GM19467 (cell line): ENCODE measurements at regions not wholly inside any gene's neighbourhood (a gene's known extent, or its start where the extent isn't known, plus 50 kb on each side); places are given as distances from the start of the nearest gene placed in this dataset.
"Not testable (repeated sequence)": the region's sequence is repeated elsewhere in the genome, so short reads cannot be mapped to it uniquely, and the experiment has no call there.

Experiments
- ATAC-seq: cut with Tn5 transposase; IDR thresholded peaks from one replicate; pipeline ENCODE4 v1.9.1; 2021; ENCODE audit warnings: mild to moderate bottlenecking, moderate library complexity; ENCODE audit not compliant: unreplicated experiment

DNA sequence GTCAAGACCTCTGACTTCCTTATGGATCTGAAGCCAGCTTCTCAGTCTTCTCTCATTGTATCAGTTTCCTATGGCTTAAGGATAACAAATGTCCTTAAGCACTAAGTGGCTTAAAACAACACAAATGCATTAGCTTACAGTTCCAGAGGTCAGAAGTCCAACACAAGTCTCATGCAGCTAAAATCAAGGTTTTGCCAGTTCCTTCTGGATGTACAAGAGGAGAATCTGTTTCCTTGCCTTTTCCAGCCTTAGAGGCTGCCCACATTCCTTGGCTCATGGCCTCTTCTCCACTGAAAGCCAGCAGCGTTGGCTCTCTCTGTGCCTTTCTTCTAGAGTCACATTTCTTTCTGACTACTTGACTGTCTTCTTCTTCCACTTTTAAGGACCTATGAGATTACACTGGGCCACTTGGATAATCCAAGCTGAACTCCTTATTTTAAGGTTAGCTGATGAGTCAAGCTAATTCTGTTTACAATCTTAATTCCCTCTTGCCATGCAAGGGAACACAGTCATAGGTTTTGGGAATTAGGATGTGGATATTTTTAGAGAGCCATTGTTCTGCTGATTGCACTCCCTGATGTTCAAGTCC lies 179.0 kb downstream of the BCAS1 start:
- ATAC-seq: no peak

DNA sequence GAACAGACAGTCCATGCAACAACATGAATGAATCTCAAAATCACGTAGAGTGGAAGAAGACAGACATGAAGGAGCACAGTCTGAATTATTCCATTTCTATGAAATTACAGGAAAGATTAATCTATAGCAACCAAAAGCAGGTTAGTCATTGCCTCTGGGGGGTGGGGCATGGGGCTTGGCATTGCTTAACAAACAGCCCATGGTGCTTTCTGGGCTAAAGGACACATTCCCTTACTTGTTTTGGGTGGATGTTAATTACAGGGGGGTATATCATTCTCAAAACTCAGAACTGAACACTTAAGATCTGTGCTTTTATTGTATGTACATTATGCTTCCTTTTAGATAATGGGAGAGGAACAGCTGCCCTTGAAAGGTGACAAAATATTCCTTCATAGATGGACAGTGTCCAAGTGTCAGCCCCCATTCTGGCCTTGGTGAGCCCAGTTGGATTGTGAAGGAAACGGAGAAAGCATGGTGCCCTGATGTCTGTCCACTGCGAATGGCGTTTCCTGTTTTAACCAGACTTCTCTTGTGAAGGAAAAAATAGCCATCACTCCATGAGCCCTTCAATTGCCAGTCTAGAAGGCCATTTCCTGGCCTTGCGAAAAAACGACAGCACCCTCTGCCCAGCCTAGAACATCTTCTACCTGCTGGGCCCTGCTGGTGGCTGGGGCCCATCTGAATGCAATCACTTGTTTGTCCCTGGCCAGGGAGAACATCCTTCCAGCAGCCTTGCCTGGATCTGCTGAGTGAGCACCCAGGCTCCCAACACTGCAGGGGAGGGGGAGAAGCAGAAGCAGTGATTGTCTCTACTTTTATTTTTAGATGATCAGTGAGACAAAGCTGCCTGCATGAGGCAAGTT lies 179.7 kb downstream of the BCAS1 start:
- ATAC-seq: no peak

DNA sequence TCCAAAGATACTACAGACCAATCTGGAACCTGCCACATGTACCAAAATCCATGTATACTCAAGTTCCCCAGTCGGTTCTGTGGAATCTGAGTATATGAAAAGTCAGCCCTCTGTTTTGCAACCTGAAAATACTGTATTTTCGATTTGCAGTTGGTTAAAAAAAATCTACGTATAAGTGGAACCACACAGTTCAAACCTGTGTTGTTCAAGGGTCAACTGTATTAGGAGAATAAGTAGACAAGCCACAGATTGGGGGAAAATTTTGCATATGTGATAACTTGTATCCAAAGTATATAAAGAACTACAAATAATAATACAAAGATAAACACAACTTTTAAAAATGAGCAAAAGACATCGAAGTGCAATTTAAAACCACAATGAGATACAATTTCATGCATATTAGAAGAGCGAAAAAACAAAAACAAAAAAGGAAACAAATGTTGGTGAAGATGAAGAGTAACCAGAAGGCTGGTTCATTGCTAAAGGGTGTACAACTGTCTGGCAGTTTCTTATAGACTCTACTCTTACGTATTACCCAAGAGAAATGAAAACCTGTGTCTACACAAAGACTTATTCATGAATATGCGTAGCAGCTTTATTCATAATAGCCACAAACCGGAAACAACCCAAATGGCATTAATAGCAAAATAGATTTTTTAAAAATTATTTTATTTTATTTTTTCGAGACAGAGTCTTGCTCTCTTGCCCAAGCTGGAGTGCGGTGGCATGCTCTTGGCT lies 180.8 kb downstream of the BCAS1 start:
- no peak for ATAC-seq

DNA sequence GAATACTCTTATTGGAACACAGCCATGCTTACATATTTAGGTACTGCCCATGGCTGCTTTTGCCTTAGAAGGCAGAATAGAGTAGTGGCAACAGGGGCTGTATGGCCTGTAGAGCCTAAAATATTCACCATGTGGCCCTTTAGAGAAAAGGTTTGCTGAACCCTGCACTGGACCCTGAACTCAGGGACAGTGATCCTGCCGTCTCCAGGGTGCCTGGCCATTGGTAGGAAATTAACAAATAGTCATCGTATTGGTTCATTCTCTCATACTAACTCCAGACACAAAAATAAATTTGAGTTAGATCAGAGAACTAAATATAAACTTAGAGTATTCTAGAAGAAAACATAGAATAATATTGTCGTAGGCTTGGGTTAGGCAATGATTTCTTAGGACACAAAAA lies 181.4 kb downstream of the BCAS1 start:
- ATAC-seq: no peak

DNA sequence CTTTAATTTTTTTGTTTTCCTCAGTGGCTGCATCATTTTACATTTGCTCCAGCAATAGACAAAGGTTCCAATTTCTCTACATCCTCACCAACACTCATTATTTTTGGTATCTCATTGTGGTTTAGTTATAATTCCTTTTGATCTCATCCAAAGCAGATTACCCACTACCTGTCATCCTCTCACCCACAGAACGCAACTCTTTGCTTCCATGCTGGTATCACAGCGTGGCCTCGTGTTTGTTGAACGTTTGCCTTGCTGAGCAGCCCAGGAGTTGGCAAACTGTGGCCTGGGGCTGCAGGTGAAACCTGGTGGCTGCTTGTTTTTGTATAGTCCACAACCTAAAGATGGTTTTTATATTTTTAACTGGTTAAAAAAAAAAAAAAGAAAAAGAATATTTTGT lies 181.9 kb downstream of the BCAS1 start:
- no peak for ATAC-seq

DNA sequence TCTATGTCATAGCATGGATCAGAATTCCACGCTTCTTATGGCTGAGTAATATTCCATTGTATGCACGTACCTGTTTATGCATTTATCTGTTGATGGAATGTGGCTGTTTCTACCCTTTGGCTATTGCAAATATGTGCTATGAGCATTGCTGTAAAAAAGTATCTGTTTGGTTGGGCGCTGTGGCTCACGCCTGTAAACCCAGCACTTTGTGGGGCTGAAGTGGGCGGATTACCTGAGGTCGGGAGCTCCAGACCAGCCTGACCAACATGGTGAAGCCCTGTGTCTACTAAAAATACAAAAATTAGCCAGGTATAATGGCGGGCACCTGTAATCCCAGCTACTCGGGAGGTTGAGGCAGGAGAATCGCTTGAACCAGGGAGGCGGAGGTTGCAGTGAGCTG lies 182.4 kb downstream of the BCAS1 start:
- no peak for ATAC-seq

DNA sequence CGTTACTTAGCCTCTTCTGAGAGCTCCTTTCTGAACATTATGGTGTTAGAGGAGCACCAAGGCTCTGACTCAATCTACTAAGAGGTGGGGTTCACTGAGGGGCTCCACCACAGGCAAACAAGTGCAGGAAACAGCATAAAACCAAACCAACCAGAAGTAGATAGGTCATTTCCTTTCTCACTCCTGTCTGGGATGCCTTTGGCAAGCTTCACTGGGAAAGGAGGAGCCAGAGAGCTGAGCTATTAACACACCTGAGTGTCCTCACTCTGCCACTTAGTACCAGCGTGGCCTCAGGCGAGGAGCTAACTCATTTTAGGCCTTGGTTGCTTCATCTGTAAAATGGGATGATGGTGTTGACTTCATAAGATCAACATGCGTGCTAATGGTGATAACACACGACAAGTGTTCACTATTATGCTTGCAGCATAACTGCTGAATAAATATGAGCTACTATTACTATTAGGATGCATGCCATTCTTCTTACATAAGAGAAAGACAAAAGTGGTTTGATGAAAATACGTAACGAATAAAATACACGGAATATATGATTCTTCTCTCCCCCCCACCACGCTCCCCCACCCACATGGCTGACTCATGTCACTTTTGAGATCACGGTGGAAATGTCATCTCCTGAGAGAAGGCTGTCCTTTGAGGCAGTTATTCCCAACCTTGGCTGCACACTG lies 185.4 kb downstream of the BCAS1 start:
- no peak for ATAC-seq

DNA sequence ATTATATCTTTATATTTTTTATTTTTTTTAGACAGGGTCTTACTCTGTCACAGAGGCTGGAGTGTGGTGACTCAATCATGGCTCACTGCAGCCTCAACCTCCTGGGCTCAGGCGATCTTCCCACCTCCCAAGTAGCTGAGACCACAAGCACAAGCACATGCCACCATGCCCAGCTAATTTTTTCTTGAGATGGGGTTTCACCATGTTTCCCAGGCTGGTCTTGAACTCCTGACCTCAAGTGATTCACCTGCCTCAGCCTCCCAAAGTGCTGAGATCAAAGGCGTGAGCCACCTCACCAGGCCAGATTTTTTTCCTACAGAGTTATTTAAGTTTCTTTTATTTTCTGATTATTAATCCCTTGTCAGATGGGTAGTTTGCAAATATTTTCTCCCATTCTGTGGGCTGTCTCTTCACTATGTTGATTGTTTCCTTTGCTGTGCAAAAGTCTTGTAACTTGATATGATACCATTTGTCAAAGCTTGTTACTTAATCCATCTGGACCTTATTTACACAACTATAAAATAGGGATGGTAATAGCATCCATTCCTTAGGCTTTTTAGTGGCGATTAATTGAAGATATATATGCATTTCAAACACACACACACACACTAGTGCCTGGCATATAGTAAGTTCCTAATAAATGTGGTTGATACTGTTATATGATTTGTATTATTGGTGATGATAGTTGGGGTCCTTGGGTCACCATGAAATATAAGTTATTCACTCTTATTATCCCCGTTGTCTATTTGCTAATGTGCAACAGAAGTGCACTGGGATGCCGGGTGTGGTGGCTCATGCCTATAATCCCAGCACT lies 187.1 kb downstream of the BCAS1 start:
- ATAC-seq: no peak

DNA sequence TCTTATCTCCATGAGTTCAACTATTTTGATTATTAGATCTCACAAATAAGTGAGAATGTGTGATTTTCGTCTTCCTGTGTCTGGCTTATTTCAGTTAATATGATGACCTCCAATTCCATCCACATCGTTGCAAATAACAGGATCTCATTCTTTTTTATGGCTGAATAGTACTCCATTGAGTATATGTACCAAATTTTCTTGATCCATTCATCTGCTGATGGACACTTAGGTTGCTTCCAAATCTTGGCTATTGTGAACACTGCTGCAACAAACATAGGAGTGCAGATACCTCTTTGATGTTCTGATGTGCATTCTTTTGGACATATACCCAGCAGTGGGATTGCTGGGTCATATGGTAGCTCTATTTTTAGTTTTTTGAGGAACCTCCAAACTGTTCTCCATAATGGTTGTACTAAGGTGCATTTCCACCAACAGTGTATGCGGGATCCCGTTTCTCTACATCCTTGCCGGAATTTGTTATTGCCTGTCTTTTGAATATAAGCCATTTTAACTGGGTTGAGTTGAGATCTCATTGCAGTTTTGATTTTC lies 187.9 kb downstream of the BCAS1 start:
- not testable (repeated sequence) for ATAC-seq

DNA sequence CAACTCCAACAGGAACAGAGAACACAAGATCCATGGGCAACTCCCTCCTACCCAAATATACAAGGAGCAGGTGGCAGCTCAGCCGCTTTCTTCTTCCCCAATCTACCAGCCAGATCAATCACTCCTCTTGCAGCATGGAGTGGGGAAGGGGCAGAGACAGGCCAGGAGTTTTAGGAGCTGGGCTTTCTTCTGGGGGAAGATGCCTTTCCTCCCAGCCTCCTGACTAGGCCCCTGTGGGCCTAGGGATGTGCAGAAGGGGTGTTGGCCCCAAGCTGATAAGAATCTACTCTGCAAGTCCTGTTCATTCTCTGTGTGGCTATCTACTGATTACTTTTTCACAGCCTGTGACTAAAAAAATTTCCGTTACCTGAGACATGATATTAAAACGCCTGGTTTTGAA lies 189.0 kb downstream of the BCAS1 start:
- ATAC-seq: no peak

DNA sequence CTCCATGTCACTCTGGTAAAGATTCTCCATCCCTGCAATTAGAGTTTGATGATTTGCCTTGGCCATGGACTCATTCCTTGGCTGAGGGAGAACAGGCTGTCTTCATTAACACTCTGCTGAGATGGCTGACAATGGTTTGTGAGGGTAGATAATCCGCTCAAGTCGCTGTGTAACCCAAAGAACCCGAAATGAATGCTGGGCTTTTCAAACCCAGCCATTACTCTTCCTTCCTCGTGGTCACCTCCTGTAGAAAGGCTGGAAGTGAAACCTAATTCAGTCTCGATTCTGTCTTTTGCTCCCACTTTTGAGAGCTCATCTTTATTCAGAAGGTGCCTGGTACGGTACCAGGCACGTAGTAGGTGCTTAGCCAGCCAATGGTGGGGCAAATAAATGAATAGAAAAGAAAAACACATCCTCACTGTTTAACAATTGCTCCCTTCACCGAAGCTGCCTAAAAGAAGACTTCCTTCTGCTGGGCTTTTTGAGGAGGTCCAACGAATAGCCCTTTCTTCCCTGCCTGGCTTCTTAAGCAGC lies 190.2 kb downstream of the BCAS1 start:
- ATAC-seq: no peak

DNA sequence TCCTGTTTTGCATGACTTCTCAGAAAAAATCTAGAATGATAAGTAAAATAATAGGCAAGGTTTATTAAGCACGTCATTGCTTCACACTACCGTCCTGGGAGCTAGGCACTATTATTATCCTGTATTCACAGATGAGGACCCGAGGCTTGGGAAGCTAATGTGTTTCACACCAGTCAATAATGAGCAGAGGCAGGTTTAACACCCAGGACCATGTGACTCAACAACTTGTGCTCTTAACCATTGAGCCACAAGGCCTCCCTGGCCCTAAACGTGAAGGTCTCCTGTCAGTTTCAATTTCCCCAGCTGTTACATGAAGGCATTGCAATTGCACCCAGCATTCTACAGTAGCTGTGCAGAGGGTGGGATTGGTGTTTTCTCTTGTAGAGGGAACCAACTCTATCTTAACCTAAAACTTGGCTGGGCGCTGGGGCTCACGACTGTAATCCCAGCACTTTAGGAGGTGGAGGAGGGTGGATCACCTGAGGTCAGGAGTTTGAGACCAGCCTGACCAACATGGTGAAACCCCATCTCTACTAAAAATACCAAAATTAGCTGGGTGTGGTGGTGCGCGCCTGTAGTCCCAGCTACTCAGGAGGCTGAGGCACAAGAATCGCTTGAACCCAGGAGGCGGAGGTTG lies 191.2 kb downstream of the BCAS1 start:
- no peak for ATAC-seq

DNA sequence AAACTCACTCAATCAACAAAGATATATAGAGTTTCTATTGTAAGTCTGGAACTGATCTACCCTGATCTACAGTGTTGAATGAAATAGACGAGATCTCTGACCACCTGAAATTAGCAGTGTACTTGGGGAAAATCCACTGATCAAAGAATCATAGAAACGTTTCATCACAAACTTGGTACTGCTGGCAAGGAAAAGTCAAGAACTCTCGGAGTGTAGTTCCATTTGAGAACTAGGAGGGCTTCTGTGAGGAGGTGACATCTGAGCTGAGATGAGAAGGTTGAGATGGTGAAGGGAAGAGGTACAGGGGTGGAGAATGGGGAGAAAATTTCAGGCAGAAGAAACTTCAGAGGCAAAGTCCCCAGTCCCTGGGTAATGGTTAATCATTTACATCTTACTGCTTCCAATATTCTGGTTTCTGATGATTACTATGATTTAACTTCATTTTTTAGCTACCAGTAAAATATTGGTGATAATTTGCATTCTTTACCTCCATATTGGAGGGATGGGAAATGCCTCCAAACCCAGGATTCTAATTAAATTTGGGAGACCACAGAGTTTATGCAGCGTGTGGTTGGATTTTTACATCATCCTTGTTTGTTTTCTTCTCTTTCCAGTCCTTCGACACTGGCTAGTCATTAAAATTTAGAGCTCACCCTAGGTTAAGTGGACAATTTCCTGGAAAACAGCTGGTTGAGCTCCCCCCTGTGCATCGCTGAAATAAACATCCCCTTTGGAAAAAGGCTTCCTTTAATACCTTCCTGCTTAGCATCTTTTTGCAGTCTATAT lies 191.9 kb downstream of the BCAS1 start:
- ATAC-seq: no peak

DNA sequence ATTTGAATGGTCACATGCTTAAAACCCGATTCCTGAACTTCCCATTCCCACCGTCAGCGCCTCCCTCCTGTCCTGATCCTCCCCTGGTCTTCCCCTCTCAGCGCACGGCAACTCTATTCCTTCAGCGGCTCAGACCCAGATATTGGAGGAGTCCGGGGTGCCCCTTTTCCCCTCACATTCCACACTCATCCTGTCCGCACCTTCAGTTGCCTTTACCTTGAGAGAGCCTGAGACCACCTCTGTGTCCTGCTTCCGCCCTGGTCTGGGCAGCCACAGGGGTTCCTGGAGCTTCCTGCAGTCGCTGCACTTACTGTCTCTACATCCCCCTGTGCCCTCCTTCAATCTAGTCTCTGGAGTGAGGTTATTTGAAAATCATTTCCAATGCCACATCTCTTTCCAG lies 193.4 kb downstream of the BCAS1 start:
- no peak for ATAC-seq

DNA sequence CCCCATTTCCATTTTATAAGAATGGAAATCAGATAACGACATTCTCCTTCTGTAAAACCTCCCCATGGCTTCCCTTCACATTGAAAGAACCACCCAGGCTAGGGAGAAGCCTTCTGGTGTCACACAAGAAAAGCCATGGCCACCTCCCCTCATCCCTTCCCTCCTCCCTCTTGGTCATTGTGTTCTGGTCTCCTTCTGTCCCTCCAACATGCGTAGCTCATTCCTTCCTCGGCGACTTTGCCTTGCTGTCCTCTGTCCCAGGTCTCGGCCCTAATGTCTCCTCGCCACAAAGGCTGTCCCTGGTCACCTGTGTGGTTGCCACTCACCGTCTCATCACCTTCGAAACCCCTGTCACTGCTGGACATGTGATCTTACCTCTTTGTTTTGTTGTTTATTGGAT lies 193.9 kb downstream of the BCAS1 start:
- no peak for ATAC-seq

DNA sequence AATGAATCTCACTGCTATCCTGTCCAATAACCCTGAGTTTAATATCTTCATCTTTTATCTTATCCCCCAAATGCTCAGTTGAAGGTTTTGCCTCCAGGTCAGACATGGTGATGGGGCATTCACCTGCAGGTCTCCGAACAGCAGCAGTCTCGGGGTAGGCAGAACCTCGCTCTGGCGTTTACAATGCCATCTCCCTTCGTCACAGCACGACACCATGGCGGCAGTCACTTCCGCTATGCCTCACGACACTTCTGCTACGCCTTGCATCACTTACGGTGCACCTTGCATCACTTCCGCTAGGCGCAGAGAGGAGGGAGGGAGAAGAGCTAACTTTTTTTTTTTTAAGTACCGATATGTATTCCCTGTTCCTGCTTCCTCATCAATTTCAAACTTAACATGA lies 194.9 kb downstream of the BCAS1 start:
- ATAC-seq: no peak

DNA sequence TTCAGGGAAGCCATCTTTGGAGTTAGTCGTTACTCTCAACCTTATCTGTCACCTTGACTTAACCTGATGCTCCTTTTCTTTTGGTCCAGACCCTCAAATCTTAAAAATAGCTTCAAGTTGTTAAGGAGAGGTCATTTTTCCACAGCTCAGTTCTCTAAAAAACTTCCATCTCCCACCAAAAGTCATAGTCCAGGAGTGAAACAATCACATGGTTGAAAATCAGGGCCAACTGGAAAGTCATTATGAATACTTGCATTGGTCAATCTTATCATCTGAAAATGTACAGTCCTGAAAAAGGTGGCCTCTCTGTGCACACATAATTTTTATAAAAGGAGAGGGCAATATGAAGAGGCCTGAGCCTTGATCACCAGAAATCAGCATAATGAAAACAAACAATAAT lies 195.7 kb downstream of the BCAS1 start:
- ATAC-seq: no peak

DNA sequence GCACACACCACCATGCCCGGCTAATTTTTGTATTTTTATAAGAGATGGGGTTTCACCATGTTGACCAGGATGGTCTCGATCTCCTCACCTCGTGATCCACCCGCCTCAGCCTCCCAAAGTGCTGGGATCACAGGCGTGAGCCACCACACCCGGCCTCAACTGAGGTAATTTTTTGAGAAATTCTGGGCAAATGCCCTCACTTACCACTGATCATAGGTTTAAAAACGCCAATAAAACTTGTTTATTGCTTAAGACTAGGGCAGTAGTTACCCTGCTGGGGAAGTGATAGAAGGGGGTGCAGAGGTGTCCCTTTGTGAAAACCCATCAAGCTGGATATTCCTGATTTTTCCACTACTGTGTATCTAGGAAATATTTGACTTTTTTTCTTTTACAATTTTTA lies 196.3 kb downstream of the BCAS1 start:
- ATAC-seq: no peak

DNA sequence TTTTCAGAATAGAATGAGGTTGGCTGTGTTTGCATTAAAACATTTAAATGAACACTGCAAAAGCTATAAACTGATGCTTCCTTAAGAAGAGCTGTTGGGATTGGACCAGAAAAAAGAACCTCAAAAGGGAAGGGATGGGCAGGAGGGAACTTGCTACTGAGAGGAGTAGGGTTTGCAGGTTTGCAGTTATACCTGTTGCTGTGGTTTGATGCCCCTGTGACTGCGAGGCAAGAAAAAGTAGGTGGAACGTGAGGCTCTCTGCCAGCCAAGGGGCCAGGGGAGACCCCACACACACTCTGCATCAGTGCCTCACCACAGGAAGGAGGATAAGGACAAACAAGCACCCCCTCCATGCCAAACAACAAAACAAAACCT lies 197.2 kb downstream of the BCAS1 start:
- no peak for ATAC-seq
